ENCODE measurements at regions not wholly inside any gene's neighbourhood (a gene's known extent, or its start where the extent isn't known, plus 50 kb on each side); places are given as distances from the start of the nearest gene placed in this dataset.

GRCh38 chr4:122203407-122203806 is 51.3 kb downstream of the BLTP1 start:
- no peaks in the 10 kb centered on the region for H3K27me3 ChIP-seq (ENCODE audit: low read depth, low read length)
- no peaks in the 10 kb centered on the region for H3K9me3 ChIP-seq (ENCODE audit: control insufficient read depth in 1 of 2, low read length in 2 of 2)
- no peaks in the 10 kb centered on the region for H3K4me1 ChIP-seq (ENCODE audit: control insufficient read depth in 1 of 2, insufficient read depth in 2 of 2, low read length in 2 of 2)
- H3K27ac ChIP-seq (ENCODE audit: low read length): no peak overlapping the region
- H3K36me3 ChIP-seq (ENCODE audit: control insufficient read depth in 1 of 2, insufficient read depth in 2 of 2, low read length in 2 of 2): peaks cover 29 to 48% of the 10 kb centered on the region in 2 donors
- no peak overlapping the region for H3K4me3 ChIP-seq (ENCODE audit: low read depth in 1 of 2, low read length in 2 of 2)

GRCh38 chr4:122205687-122206086 is 53.6 kb downstream of the BLTP1 start:
- Histone ChIP-seq H3K27ac (ENCODE audit: low read length) (no peak overlapping the region), H3K36me3 (ENCODE audit: control insufficient read depth in 1 of 2, insufficient read depth in 2 of 2, low read length in 2 of 2) (peaks cover 28 to 44% of the 10 kb centered on the region in 2 donors), H3K27me3 (ENCODE audit: low read depth, low read length) (no peaks in the 10 kb centered on the region), H3K9me3 (ENCODE audit: control insufficient read depth in 1 of 2, low read length in 2 of 2) (no peaks in the 10 kb centered on the region), H3K4me3 (ENCODE audit: low read depth in 1 of 2, low read length in 2 of 2) (no peak overlapping the region), H3K4me1 (ENCODE audit: control insufficient read depth in 1 of 2, insufficient read depth in 2 of 2, low read length in 2 of 2) (no peaks in the 10 kb centered on the region)

GRCh38 chr4:122212880-122213279 is 60.7 kb downstream of the BLTP1 start:
- no peak overlapping the region for H3K27ac ChIP-seq (ENCODE audit: low read length)
- H3K27me3 ChIP-seq (ENCODE audit: low read depth, low read length): no peaks in the 10 kb centered on the region
- H3K4me1 ChIP-seq (ENCODE audit: control insufficient read depth in 1 of 2, insufficient read depth in 2 of 2, low read length in 2 of 2): no peaks in the 10 kb centered on the region
- H3K36me3 ChIP-seq (ENCODE audit: control insufficient read depth in 1 of 2, insufficient read depth in 2 of 2, low read length in 2 of 2): peaks cover 19 to 28% of the 10 kb centered on the region in 2 donors
- H3K4me3 ChIP-seq (ENCODE audit: low read depth in 1 of 2, low read length in 2 of 2): no peak overlapping the region
- H3K9me3 ChIP-seq (ENCODE audit: control insufficient read depth in 1 of 2, low read length in 2 of 2): no peaks in the 10 kb centered on the region

GRCh38 chr4:122218762-122219161 is 66.6 kb downstream of the BLTP1 start:
- H3K4me3 ChIP-seq (ENCODE audit: low read depth in 1 of 2, low read length in 2 of 2): no peak overlapping the region
- peaks cover 16 to 19% of the 10 kb centered on the region in 2 donors for H3K36me3 ChIP-seq (ENCODE audit: control insufficient read depth in 1 of 2, insufficient read depth in 2 of 2, low read length in 2 of 2)
- H3K27me3 ChIP-seq (ENCODE audit: low read depth, low read length): no peaks in the 10 kb centered on the region
- no peaks in the 10 kb centered on the region for H3K9me3 ChIP-seq (ENCODE audit: control insufficient read depth in 1 of 2, low read length in 2 of 2)
- H3K4me1 ChIP-seq (ENCODE audit: control insufficient read depth in 1 of 2, insufficient read depth in 2 of 2, low read length in 2 of 2): peaks cover 0 to 4% of the 10 kb centered on the region in 2 donors
- no peak overlapping the region for H3K27ac ChIP-seq (ENCODE audit: low read length)

- H3K27me3 ChIP-seq (ENCODE audit: low read depth, low read length): no peaks in the 10 kb centered on the region
- peaks cover 19% of the 10 kb centered on the region in 2 donors for H3K36me3 ChIP-seq (ENCODE audit: control insufficient read depth in 1 of 2, insufficient read depth in 2 of 2, low read length in 2 of 2)
These were observed 67.2 kb downstream of the BLTP1 start for GRCh38 chr4:122219356-122219755.

GRCh38 chr4:122221322-122221721 is 69.2 kb downstream of the BLTP1 start:
- H3K9me3 ChIP-seq (ENCODE audit: control insufficient read depth in 1 of 2, low read length in 2 of 2): no peaks in the 10 kb centered on the region
- H3K4me3 ChIP-seq (ENCODE audit: low read depth in 1 of 2, low read length in 2 of 2): no peak overlapping the region
- peaks cover 0 to 4% of the 10 kb centered on the region in 2 donors for H3K4me1 ChIP-seq (ENCODE audit: control insufficient read depth in 1 of 2, insufficient read depth in 2 of 2, low read length in 2 of 2)
- no peak overlapping the region for H3K27ac ChIP-seq (ENCODE audit: low read length)
- H3K27me3 ChIP-seq (ENCODE audit: low read depth, low read length): no peaks in the 10 kb centered on the region
- peaks cover 22% of the 10 kb centered on the region in 2 donors for H3K36me3 ChIP-seq (ENCODE audit: control insufficient read depth in 1 of 2, insufficient read depth in 2 of 2, low read length in 2 of 2)

More at GRCh38 chr4:122219356-122219755, 67.2 kb downstream of the BLTP1 start:
- Histone ChIP-seq H3K4me1 (ENCODE audit: control insufficient read depth in 1 of 2, insufficient read depth in 2 of 2, low read length in 2 of 2) (peaks cover 0 to 4% of the 10 kb centered on the region in 2 donors), H3K27ac (ENCODE audit: low read length) (no peak overlapping the region), H3K9me3 (ENCODE audit: control insufficient read depth in 1 of 2, low read length in 2 of 2) (no peaks in the 10 kb centered on the region), H3K4me3 (ENCODE audit: low read depth in 1 of 2, low read length in 2 of 2) (no peak overlapping the region)

- no peaks in the 10 kb centered on the region for H3K27me3 ChIP-seq (ENCODE audit: low read depth, low read length)
- H3K9me3 ChIP-seq (ENCODE audit: control insufficient read depth in 1 of 2, low read length in 2 of 2): no peaks in the 10 kb centered on the region
- peaks cover 19 to 22% of the 10 kb centered on the region in 2 donors for H3K36me3 ChIP-seq (ENCODE audit: control insufficient read depth in 1 of 2, insufficient read depth in 2 of 2, low read length in 2 of 2)
- H3K4me3 ChIP-seq (ENCODE audit: low read depth in 1 of 2, low read length in 2 of 2): no peak overlapping the region
- H3K4me1 ChIP-seq (ENCODE audit: control insufficient read depth in 1 of 2, insufficient read depth in 2 of 2, low read length in 2 of 2): peaks cover 0 to under 1% of the 10 kb centered on the region in 2 donors
- no peak overlapping the region for H3K27ac ChIP-seq (ENCODE audit: low read length)
These were observed 72.2 kb downstream of the BLTP1 start for GRCh38 chr4:122224348-122224747.

- H3K4me1 ChIP-seq (ENCODE audit: control insufficient read depth in 1 of 2, insufficient read depth in 2 of 2, low read length in 2 of 2): no peaks in the 10 kb centered on the region
- no peaks in the 10 kb centered on the region for H3K27me3 ChIP-seq (ENCODE audit: low read depth, low read length)
- H3K9me3 ChIP-seq (ENCODE audit: control insufficient read depth in 1 of 2, low read length in 2 of 2): no peaks in the 10 kb centered on the region
- H3K27ac ChIP-seq (ENCODE audit: low read length): no peak overlapping the region
- no peak overlapping the region for H3K4me3 ChIP-seq (ENCODE audit: low read depth in 1 of 2, low read length in 2 of 2)
- peaks cover 19 to 29% of the 10 kb centered on the region in 2 donors for H3K36me3 ChIP-seq (ENCODE audit: control insufficient read depth in 1 of 2, insufficient read depth in 2 of 2, low read length in 2 of 2)
These were observed 75.1 kb downstream of the BLTP1 start for GRCh38 chr4:122227202-122227601.

GRCh38 chr4:122229857-122230256 is 77.7 kb downstream of the BLTP1 start:
- Histone ChIP-seq H3K9me3 (ENCODE audit: control insufficient read depth in 1 of 2, low read length in 2 of 2) (no peaks in the 10 kb centered on the region), H3K4me1 (ENCODE audit: control insufficient read depth in 1 of 2, insufficient read depth in 2 of 2, low read length in 2 of 2) (no peaks in the 10 kb centered on the region), H3K4me3 (ENCODE audit: low read depth in 1 of 2, low read length in 2 of 2) (no peak overlapping the region), H3K27ac (ENCODE audit: low read length) (no peak overlapping the region), H3K36me3 (ENCODE audit: control insufficient read depth in 1 of 2, insufficient read depth in 2 of 2, low read length in 2 of 2) (peaks cover 14 to 31% of the 10 kb centered on the region in 2 donors), H3K27me3 (ENCODE audit: low read depth, low read length) (no peaks in the 10 kb centered on the region)

- H3K27me3 ChIP-seq (ENCODE audit: low read depth, low read length): no peaks in the 10 kb centered on the region
- H3K9me3 ChIP-seq (ENCODE audit: control insufficient read depth in 1 of 2, low read length in 2 of 2): no peaks in the 10 kb centered on the region
- no peak overlapping the region for H3K4me3 ChIP-seq (ENCODE audit: low read depth in 1 of 2, low read length in 2 of 2)
- H3K36me3 ChIP-seq (ENCODE audit: control insufficient read depth in 1 of 2, insufficient read depth in 2 of 2, low read length in 2 of 2): peaks cover 20 to 32% of the 10 kb centered on the region in 2 donors
- no peak overlapping the region for H3K27ac ChIP-seq (ENCODE audit: low read length)
- no peaks in the 10 kb centered on the region for H3K4me1 ChIP-seq (ENCODE audit: control insufficient read depth in 1 of 2, insufficient read depth in 2 of 2, low read length in 2 of 2)
These were observed 80.5 kb downstream of the BLTP1 start for GRCh38 chr4:122232633-122233032.

- Histone ChIP-seq H3K36me3 (ENCODE audit: control insufficient read depth in 1 of 2, insufficient read depth in 2 of 2, low read length in 2 of 2) (peaks cover 34 to 40% of the 10 kb centered on the region in 2 donors), H3K9me3 (ENCODE audit: control insufficient read depth in 1 of 2, low read length in 2 of 2) (no peaks in the 10 kb centered on the region), H3K4me1 (ENCODE audit: control insufficient read depth in 1 of 2, insufficient read depth in 2 of 2, low read length in 2 of 2) (no peaks in the 10 kb centered on the region), H3K27me3 (ENCODE audit: low read depth, low read length) (no peaks in the 10 kb centered on the region), H3K27ac (ENCODE audit: low read length) (no peak overlapping the region), H3K4me3 (ENCODE audit: low read depth in 1 of 2, low read length in 2 of 2) (no peak overlapping the region)
These were observed 82.6 kb downstream of the BLTP1 start for GRCh38 chr4:122234686-122235085.

- no peaks in the 10 kb centered on the region for H3K4me1 ChIP-seq (ENCODE audit: control insufficient read depth in 1 of 2, insufficient read depth in 2 of 2, low read length in 2 of 2)
- no peak overlapping the region for H3K4me3 ChIP-seq (ENCODE audit: low read depth in 1 of 2, low read length in 2 of 2)
- H3K27ac ChIP-seq (ENCODE audit: low read length): no peak overlapping the region
- no peaks in the 10 kb centered on the region for H3K27me3 ChIP-seq (ENCODE audit: low read depth, low read length)
- no peaks in the 10 kb centered on the region for H3K9me3 ChIP-seq (ENCODE audit: control insufficient read depth in 1 of 2, low read length in 2 of 2)
- peaks cover 38 to 43% of the 10 kb centered on the region in 2 donors for H3K36me3 ChIP-seq (ENCODE audit: control insufficient read depth in 1 of 2, insufficient read depth in 2 of 2, low read length in 2 of 2)
These were observed 91.7 kb downstream of the BLTP1 start for GRCh38 chr4:122243785-122244184.

Measured in muscle layer of duodenum (tissue), 2 donors.